HG03064 (cell line): ENCODE measurements at regions not wholly inside any gene's neighbourhood (a gene's known extent, or its start where the extent isn't known, plus 50 kb on each side); places are given as distances from the start of the nearest gene placed in this dataset.
"Not testable (repeated sequence)": the region's sequence is repeated elsewhere in the genome, so short reads cannot be mapped to it uniquely, and the experiment has no call there.

Experiments
- ATAC-seq: cut with Tn5 transposase; IDR thresholded peaks from one replicate; pipeline ENCODE4 v1.9.1; 2021; ENCODE audit warnings: low read depth; ENCODE audit not compliant: unreplicated experiment

DNA sequence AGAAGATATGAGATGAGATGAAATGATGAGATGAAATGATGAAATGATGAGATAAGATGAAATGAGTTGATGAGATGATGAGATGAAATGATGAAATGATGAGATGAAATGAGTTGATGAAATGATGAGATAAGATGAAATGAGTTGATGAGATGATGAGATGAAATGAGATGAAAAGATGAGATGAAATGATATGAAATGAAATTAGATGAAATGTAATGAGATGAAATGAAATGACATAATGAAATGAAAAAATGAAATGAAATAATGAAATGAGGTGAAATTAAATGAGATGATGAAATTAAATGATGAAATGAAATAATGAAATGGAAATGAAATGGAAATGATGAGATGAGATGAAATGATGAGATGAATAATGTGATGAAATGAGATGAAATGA lies 231.6 kb downstream of the GOLGA6L6 start:
- not testable (repeated sequence) for ATAC-seq

DNA sequence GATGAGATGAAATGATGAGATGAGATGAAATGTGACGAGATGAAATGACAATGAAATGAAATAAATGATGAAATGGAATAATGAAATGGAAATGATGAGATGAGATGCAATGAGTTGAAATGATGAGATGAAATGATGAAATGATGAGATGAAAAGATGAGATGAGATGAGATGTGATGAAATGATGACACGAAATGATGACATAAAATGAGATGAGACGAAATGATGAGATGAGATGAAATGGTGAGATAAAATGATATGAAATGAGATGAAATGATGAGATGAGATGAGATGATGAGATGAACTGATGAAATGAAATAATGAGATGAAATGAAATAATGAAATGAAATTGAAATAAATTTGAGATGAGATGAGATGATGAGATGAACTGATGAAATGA lies 232.2 kb downstream of the GOLGA6L6 start:
- not testable (repeated sequence) for ATAC-seq

DNA sequence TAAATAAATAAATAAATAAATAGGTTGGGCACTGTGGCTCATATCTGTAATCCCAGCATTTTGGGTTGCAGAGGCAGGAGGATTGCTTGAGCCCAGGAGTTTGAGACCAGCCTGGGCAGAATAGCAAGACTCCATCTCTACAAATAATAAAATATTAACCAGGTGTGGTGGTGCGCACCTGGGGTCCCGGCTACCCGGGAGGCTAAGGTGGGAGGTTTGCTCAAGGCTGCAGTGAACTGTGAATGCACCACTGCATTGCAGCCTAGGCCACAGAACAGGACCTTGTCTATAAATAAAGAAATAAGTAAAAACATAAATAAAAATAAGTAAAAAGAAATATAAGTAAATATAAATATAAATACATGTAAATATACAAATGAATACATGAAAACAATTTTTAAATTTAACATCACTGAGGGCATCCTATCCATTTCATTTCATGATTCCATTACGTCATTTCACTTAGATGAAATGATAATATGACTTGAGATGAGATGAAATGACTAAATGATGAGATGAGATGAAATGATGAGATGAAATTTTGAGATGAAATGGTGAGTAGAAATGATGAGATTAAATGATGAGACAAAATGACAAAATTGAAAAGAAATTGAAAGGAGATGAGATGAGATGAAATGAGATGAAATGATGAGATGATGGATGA lies 233.4 kb downstream of the GOLGA6L6 start:
- ATAC-seq: not testable (repeated sequence)

DNA sequence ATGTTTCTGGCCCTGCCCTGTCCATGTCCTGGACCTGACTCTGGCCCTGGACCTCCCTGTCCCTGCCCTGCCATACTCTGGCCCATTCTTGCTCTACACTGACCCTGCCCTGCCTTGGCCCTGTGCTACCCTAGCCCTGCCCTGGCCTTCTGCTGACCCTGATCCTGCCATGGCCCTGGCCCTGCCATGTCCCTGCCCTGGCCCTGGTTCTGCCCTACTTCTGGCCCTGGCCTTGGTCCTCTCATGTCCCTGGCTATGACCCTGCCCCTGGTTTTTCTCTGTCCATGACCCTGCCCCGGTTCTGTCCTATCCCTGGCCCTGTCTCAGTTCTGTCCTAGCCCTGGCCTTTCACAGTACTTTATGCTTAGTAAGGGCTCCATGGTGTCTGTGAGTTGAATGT lies 234.5 kb downstream of the GOLGA6L6 start:
- not testable (repeated sequence) for ATAC-seq

DNA sequence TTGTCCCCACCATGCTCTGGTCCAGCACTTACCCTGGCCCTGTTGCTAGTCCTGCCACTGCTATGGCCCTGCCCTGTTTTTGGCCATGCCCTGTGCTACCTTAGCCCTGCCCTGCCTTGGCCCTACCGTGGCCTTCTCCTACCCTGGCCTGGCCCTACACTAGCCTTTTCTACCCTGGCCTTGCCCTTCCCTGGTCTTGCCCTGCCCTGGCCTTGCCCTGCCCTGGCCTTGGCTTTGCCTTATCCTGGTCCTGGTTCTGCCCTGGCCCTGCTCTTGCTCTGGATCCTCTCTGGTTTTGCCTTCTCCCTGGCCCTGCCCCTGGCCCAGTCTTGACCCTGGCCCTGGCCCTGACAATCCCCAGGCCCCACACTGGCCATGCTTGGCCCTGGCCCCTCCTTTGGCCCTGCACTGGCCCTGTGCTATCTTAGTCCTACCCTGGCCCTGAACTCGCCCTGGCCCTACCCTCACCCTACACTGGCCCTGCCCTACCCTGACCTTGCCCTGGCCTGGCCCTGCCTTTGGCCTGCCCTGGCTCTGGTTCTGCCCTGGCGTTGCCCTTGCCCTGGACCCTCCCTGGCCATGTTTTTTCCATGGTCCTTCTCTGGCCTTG lies 235.0 kb downstream of the GOLGA6L6 start:
- not testable (repeated sequence) for ATAC-seq

DNA sequence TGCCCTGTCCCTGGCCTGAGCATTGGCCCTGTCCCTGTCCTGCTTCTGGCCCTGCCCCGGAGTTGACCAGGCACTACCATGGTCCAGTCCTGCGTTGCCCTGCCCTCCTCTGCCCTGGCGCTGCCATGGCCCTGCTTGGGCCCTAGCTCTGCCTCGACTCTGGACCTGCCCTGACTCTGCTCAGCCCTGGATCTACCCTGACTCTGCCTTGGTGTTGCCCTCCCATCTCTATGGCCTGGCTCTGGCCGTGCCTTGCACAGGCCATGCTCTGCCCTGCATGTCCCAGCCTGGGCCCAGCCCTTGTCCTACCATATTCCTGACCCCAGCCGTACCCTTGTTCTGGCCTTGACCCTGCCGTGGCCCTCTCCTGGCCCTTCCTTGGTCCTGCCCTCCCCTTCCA lies 235.7 kb downstream of the GOLGA6L6 start:
- not testable (repeated sequence) for ATAC-seq

DNA sequence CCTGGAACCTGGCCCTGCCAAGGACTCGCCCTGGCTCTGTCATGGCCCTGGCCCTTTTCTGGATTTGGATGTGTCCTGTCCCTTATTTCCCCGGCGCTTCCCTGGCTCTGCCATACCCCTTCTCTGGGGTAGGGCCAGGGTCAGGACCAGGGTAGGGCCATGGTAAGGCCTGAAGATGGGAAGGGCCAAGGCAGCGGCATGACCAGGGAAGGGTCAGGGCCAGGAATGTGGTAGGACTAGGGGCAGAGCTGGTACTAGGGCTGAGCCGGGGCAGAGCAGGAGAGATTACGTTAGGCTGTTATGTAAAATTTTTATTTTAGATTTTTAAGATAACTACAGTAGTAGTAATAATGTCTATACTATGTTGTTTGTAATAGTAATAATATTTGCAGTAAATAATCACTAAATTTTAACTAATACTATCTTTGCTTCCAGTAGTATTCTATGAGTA lies 236.6 kb downstream of the GOLGA6L6 start:
- ATAC-seq: not testable (repeated sequence)

DNA sequence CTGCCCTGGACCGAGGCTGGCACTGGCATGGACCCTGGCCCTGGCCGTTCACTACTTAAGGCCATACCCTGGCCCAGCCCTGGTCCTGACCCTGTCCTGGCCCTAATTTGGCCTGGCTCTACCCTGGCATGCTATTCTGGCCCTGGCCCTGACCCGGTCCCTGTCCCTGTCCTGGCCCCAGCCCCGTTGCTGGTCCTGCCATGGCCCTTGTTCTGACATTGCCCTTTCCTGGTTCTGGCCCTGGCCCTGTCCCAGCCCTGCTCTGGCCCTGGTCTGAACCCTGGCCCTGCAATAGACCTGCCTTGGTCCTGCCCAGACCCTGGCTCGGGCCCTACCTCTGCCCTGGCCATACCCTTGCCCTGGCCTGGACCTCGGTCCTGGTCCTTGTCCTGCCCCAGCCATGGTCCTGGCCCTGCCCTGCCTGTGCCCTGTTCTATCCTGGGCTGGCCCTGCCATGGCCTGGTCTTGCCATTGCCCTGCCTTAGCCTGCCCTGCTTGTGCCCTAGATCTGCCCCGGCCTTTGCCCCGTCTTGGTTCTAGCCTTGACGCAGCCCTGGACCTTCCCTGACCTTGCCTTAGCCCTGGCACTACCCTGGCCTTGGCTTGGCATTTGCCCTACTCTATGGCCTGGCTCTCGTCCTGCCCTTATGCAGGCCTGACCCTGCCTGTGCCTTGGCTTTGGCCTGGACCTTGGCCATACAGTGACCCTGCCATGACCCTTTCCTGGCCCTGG lies 237.2 kb downstream of the GOLGA6L6 start:
- not testable (repeated sequence) for ATAC-seq

DNA sequence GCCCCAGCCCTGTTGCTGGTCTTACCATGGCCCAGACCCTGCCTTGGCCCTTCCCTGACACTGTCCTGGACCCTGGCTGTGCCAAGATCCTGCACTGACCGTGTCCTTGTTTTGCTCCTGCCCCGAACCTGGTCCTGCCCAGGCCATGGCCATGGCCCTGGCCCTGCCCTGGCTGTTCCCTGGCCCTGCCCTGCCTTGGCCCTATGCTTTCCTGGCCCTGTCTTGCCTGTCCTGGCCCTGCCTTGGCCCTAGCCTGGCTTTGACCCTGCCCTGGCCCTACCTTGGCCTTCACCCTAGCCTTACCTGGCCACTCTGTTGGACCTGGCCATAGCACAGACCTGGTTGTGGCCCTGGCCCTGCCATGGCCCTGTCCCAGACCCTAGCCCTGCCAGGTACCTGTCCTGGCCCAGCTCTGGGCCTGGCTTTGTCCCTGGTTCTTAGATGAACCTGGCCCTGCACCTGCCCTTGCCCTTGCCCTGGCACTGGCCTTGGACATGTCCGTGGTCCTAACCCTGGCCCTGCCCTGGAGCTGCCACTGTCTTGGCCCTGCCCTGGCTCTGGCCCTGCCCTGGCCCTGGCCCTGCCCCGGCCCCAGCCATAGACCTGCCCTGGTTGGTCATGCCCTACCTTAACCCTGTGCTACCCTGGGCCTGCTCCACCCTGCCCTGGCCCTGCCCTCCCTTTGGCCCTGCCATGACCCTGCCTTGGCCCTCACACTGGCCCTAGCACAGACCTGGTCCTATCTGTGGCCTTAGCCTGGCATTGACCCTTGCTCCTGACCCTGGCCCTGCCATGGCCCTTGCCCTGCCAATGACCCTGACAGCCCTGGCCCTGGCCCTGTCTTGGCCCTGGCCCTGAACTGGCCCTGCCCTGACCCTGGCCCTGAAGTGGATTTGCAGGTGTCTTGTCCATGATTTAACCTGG lies 238.1 kb downstream of the GOLGA6L6 start:
- ATAC-seq: not testable (repeated sequence)

DNA sequence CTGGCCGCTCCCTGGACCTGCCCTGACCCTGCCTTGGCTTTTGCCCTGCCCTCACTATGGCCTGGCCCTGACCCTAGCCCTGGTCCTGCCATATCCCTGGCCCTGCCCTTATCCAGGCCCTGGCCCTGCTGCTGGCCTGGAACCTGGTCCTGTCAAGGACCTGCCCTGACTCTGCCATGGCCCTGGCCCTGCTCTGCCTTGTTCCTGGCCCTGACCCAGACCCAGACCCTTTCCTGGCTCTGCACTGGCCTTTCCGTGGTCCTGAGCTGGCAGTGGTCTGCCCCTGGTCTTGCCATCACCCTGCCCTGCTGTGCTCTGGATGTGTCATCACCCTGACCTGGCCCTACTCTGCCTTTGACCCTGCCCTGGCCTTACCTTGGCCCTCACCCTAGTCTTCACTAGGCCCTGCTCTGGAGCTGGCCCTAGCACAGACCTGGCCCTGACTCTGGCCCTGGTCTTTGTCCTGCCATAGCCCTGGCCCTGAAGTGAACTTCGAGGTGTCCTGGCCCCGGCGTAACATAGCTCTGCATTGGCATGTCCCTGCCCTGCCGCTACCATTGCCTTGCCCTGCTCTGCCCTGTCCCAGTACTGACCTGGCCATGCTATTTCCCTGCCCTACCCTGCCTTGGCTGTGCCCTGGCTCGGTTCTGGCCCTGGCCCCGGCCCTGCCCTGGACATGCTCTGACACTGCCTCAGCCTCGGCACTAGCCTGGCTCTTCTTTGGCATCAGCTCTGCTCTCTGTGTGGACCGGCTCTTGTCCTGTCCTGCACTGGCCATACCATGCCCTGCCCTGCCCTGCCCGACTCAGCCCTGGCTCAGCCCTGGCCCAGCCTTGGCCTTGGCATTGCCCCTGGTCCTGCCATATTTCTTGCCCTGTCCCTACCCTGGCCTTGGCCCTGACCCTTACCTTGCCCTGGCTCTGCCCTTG lies 239.2 kb downstream of the GOLGA6L6 start:
- not testable (repeated sequence) for ATAC-seq

DNA sequence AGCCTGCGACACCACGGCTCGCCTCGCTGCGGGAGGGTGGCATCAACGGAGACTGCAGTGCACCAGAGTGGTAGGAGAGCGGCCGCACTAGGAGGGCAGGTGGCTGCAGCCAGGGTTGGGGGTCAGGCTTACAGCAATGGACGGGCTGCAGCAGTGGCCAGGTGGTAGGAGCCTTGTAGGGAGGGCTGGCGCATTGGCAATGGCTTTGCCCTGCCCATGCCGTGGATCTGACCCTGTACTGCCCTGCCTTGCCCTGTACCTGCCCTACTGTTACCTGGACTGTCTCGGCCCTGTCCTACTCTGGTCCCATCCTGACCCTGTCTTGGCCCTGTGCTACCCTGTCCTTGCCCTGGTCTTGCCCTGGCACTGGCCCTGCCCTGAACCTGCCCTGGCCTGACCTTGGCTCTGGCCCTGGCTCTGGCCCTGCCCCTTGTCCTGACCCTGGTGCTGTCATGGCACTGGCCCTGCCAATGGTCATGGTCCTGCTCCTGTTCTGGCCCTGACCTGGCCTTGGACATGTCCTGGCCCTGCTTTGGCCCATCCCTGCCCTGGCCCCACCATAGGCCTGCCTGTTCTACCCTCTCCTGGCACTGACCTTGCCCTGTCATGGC lies 240.0 kb downstream of the GOLGA6L6 start:
- not testable (repeated sequence) for ATAC-seq

DNA sequence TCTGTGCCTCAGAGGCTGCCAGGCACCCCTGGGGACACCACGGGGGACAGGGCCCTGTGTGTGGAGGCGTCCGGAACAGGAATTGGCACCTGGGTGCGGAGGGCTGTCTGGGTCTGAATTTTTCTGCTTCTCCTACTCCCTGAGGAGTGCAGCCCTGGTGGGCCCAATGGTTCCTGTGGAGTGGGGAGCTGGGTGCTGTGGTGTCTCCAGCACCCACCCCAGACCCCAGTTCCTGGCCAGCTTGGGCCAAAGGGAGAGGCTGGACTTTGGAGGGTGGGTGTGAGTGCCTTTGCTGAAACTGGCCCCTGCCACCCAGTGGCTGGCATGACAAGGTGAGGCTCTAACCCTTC lies 240.6 kb downstream of the GOLGA6L6 start:
- not testable (repeated sequence) for ATAC-seq

DNA sequence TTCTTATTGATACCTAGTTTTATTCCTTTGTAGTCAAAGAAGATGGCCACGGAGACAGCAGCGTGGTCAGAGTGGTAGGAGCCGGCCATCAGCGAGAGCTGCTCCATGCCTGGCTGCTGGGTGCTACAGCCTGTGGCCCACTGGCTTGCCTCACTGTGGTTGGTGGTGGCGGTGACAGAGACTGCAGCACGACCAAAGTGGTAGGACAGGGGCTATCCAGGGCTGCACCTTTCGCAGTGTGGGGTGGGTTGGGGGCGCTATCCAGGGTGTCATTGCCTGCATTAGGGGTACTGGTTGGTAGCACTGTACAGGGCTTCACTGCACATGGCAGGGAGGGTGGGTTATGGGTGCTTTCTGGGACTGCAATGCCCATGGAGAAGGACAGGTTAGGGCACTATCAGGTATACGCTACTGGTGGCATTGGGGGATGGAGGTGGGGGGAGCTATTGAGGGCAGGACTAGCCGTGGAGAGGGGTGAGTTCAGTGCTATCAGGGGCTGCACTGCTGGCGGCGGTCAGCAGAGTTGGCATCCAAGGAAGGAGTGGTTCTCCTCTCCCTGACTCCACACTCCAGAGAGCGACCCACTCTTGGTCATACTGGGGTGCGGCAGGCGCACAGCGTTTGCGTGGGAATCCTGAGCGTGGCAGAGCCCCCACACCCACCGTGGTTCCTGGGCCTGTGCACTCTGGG lies 241.1 kb downstream of the GOLGA6L6 start:
- ATAC-seq: not testable (repeated sequence)

DNA sequence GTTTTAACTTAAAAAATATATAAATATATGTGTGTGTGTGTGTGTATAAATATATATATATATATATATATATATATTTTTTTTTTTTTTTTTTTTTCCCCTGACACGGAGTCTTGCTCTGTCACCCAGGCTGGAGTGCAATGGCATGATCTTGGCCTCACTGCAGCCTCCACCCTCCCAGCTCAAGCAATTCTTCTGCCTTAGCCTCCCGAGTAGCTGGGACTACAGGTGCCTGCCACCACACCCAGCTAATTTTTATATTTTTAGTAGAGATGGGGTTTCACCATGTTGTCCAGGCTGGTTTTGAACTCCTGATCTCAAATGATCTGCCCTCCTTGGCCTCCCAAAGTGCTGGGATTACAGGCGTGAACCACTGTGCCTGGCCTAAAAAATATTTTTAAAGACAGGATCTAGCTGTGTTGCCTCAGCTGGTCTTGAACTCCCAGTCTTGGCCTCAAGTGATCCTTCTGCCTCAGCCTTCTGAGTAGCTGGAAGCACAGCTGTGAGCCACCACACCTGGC lies 243.9 kb downstream of the GOLGA6L6 start:
- not testable (repeated sequence) for ATAC-seq

DNA sequence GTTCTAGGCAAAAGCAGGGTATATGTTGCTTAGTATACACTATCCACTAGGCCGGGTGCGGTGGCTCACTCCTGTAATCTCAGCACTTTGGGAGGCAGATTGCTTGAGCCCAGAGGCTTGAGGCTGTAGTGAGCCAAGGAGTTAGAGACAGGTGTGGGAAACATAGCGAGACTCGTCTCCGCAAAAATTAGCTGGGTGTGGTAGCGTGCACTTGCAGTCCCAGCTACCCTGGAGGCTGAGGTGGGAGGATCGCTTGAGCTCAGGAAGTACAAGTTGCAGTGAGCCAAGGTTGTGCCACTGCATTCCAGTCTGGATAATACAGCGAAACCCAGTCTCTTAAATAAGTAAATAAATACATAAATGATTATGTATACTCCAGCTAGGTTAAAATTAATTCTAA lies 245.3 kb downstream of the GOLGA6L6 start:
- ATAC-seq: not testable (repeated sequence)

DNA sequence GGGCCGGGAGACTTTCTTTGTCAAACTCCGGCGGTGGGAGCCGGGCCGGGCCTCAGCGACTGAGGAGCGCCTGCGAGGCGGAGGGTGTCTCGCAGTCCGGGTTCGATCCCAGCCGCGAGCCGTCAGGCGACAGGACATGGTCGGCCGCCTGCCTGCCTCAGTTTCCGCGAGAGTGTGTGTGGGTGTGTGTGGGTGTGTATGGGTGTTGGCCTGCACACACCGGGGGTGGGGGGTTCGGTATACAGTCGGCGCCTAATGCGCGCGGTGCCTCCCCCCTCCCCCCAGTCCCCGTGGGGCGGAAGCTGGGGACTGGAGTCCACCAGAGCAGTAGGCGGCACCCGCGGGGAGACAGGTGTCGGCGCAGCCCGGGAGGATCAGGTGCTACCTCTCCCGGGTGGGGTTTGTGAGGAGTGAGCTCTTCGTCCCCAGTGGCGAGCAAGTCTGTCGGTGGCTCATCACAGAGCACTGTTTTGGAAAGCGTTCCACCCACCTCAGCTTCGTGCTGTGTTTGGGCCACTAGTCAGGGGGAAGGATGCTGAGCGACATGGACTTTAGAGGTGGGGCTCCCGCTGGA lies 246.3 kb downstream of the GOLGA6L6 start:
- no peak for ATAC-seq

DNA sequence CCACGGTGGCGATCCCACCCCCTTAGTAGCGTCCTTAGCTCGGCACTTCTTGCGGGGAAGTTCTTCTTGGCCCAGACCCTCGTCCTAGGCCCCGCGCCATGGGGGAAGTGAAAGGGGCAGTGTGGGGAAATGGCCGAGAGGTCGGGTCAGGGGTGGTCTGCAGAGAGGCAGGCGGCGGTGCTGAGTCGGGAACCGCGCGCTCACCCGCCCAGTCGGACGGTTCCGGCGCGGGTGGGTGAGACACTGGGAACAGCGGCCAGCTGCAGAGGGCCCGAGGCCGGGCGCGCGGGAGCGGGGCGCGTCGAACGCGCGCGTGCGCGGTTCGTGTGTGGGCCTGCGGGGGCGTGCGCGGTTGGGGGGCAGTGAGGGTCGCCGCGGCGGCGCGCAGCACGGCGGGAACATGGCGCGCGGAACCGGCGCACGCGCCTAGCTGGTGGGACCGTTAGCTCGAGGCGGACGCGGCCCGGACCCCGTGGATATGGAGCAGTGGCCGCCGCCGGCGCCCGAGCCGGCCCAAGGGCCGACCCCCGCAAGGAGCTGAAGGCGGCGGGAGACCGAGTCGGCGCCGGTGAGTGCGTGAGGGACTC lies 246.9 kb downstream of the GOLGA6L6 start:
- no peak for ATAC-seq
